ENCODE measurements at regions not wholly inside any gene's neighbourhood (a gene's known extent, or its start where the extent isn't known, plus 50 kb on each side); places are given as distances from the start of the nearest gene placed in this dataset.
"Not testable (repeated sequence)": the region's sequence is repeated elsewhere in the genome, so short reads cannot be mapped to it uniquely, and the experiment has no call there.

DNA sequence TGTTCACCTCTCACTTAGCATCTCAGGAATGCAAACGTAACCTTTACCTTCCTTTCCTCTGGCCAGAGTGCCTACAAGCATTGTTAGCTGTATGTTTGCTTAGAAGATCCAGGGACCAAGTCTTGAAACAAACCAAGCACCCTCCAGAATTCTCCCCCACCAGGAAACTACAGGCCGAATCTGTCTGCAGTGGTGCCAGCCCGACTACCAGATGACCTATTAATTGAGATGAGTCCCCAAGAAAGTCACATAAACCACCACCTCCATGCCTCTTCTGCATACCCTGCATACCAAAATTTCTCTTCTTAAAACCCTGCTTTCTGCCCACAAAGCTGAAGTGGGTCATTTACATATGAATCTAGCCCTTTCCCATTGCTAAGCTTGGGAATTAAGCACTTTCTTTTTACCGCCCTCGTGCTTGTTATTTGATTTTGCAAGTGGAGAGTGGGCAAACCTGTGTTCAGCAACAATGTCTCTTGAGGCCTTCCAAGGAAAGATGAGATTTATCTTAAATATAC, 1239.1 kb downstream of the CDH12 start:
- no peak for DNase-seq (ENCODE audit: low read depth in 2 of 2)

DNA sequence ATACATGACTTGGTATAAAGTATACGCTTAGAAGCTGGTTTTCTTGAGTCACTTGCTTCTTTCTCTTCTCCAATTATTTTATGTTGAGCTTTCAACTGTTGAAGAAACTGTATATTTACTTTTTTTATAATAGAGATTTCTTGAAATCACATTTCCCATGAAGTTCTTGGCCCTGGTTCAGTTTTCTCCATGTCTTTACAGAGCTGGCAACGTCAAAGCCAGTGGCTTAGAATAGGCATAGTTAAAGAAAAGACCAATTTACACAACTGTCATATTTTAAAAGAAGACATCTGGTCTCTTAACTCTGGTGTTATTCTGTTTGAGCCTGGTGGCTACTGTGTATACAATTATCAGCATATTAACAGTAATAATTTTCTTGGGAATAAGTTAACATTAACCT, 1249.3 kb downstream of the CDH12 start:
- no peak for DNase-seq (ENCODE audit: low read depth in 2 of 2)

- no peak for DNase-seq (ENCODE audit: low read depth in 2 of 2)
Observed at GRCh38 chr5:21594566-21594965, 1258.6 kb downstream of the CDH12 start.

DNA sequence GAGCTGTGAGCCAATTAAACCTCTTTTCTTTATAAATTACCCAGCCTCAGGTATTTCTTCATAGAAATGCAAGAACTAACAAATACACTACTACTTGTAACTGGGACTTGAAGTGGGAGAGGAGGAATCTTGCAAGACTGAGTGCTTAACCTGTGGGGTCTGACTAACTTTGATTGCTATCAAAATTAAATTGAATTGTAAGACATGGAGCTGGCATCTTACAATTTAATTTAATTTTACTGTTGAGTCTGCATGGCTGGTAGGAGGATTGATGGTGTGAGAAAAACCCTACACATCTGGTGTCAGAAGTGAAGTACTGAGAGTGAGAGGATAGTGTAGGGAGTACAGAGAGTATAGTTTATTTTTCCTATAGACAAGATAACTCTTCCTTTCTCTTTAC, 1259.9 kb downstream of the CDH12 start:
- DNase-seq (ENCODE audit: low read depth in 2 of 2) = no peak

DNA sequence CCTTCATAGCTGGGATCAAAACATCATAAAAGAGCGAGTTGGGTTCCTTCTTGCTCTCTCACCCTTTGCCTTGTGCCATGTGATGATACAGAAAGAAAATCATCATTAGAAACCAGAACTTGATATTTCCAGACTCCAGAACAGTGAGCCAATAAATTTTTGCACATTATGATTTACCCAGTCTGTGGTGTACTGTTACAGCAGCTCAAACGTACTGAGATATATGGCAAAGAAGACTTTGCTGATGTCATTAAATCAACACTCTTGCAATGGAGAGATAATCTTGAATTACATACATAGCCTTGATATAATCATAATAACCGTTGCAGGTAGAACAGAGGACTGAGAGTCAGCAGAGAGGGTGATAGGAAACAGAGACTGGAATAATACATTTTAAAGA, 1271.6 kb downstream of the CDH12 start:
- DNase-seq (ENCODE audit: low read depth in 2 of 2) = no peak

- no peak for DNase-seq (ENCODE audit: low read depth in 2 of 2)
Observed at GRCh38 chr5:21574961-21575360, 1278.2 kb downstream of the CDH12 start.

DNA sequence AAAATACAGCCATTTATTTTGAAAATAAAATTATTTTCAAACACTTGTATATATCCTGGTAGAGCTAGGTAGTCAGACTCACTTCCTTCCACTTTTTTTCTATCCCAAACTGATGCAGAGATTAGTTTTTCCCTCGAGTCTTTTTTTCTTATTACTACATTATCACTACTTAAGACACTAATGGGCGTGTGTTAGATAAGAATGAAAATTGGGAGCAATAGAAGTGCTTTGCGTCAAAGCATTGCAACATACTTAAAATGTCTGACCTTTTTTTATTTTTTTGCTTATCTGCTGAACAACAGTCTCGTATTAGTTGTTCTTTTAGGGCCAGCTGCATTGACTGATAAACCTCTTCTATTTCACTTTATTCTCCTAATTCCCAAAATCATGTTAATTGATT, 1278.7 kb downstream of the CDH12 start:
- DNase-seq (ENCODE audit: low read depth in 2 of 2) = no peak

- no peak for DNase-seq (ENCODE audit: low read depth in 2 of 2)
Observed at GRCh38 chr5:21573416-21574314, 1279.5 kb downstream of the CDH12 start.

GRCh38 chr5:21571196-21571595, 1281.9 kb downstream of the CDH12 start:
- not testable (repeated sequence) for DNase-seq (ENCODE audit: low read depth in 2 of 2)

- DNase-seq (ENCODE audit: low read depth in 2 of 2) = not testable (repeated sequence)
Observed at GRCh38 chr5:21559109-21559508, 1294.0 kb downstream of the CDH12 start.

- DNase-seq (ENCODE audit: low read depth in 2 of 2) = not testable (repeated sequence)
Observed at GRCh38 chr5:21552263-21552662, 1300.9 kb downstream of the CDH12 start.

GRCh38 chr5:21550916-21551315, 1302.2 kb downstream of the CDH12 start:
- DNase-seq (ENCODE audit: low read depth in 2 of 2) = not testable (repeated sequence)

GRCh38 chr5:21547656-21548055, 1305.5 kb downstream of the CDH12 start:
- not testable (repeated sequence) for DNase-seq (ENCODE audit: low read depth in 2 of 2)

DNA sequence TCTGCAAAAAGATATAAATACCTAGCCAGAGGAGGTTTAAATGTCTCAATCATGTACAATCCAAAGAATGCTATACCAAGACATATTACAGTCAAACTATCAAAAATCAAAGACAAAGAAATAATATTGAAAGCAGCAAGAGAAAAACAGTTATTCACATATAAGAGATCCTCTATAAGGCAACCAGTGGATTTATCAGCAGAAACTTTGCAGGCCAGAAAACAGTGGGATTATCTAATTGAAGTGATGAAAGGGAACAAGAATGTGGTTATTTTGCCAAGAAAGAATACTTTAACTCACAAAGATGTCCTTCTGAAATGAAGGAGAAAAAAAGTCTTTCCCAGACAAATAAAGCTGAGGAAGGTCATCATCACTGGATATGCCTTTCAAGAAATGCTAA, 1318.0 kb downstream of the CDH12 start:
- peak; percentile 7 to 17 for DNase-seq (ENCODE audit: low read depth in 2 of 2)

- not testable (repeated sequence) for DNase-seq (ENCODE audit: low read depth in 2 of 2)
Observed at GRCh38 chr5:21521157-21521556, 1332.0 kb downstream of the CDH12 start.

GRCh38 chr5:21496926-21497325, 1356.2 kb downstream of the CDH12 start:
- DNase-seq (ENCODE audit: low read depth in 2 of 2) = not testable (repeated sequence)

DNA sequence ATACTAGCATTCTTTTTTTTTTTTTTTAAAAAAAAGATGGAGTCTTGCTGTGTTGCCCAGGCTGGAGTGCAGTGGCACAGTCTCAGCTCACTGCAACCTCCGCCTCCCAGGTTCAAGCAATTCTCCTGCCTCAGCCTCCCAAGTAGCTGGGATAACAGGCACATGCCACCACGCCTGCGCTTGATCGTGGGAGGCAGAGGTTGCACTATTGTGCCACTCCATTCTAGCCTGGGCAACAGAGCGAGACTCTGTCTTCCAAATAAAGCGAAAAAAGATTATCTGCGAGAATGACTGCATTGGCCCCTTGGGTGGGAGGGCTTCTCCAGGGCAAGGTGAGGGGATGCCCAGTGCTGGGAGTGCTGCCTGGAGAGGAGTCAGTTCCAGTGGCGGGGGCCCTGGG, 1357.1 kb downstream of the CDH12 start:
- not testable (repeated sequence) for DNase-seq (ENCODE audit: low read depth in 2 of 2)

DNA sequence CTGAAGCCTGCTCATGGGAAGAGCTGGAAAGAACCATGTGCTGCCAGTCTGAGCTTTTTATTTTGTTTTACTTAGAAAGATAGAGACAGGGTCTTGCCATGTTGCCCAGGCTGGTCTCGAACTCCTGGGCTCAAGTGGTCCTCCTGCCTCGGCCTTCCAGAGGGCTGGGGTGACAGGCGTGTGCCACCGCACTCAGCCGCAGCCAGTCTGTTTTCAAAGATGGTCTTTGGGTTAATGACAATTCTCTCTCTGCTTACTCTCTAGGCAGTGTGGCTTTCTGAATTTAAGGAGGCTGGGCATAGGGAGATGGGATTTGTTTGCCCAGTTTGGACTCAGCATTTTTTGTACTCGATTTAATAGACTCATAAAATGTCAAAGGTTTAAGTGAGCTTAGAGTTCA, 1357.9 kb downstream of the CDH12 start:
- DNase-seq (ENCODE audit: low read depth in 2 of 2) = not testable (repeated sequence)

DNA sequence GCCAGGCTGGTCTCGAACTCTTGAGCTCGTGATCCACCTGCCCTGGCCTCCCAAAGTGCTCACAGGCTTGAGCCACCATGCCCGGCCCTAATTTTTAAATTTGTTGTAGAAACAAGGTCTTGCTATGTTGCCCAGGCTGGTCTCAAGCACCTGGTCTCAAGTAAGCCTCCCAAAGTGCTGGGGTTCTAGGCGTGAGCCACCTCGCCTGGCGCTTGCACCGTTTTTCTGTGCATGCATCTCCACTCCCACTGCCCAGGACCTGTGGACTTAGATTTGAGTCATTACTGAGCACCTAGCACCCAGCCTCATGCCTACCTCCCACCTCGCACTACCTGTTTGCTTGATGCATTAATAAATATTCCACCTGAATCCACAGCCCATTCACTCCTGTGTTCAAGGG, 1359.1 kb downstream of the CDH12 start:
- DNase-seq (ENCODE audit: low read depth in 2 of 2) = not testable (repeated sequence)

GRCh38 chr5:21491182-21491581, 1362.0 kb downstream of the CDH12 start:
- DNase-seq (ENCODE audit: low read depth in 2 of 2) = not testable (repeated sequence)

DNA sequence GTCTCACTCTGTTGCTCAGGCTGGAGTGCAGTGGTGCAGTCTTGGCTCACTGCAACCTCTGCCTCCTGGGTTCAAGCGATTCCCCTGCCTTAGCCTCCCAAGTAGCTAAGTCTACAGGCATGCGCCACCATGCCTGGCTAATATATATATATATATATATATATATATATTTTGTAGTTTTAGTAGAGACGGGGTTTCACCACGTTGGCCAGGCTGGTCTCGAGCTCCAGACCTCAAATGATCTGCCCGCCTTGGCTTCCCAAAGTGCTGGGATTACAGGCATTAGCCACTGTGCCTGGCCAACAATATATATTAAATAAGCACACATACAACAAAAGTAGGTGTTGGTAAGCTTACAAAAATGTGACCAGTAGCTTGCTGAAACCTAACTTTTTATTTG, 1364.3 kb downstream of the CDH12 start:
- not testable (repeated sequence) for DNase-seq (ENCODE audit: low read depth in 2 of 2)

- DNase-seq (ENCODE audit: low read depth in 2 of 2) = not testable (repeated sequence)
Observed at GRCh38 chr5:21485458-21486000, 1367.6 kb downstream of the CDH12 start.

GRCh38 chr5:21484498-21484889, 1368.7 kb downstream of the CDH12 start:
- not testable (repeated sequence) for DNase-seq (ENCODE audit: low read depth in 2 of 2)

Data from fibroblast of skin of left quadriceps (primary cell).